Astrocyte of the hippocampus (primary cell): ENCODE measurements at regions not wholly inside any gene's neighbourhood (a gene's known extent, or its start where the extent isn't known, plus 50 kb on each side); places are given as distances from the start of the nearest gene placed in this dataset.

Experiments
- DNase-seq: peaks from one replicate; pipeline ENCODE4 v3.0.0; 2011; ENCODE audit warnings: low read depth, low spot score

DNA sequence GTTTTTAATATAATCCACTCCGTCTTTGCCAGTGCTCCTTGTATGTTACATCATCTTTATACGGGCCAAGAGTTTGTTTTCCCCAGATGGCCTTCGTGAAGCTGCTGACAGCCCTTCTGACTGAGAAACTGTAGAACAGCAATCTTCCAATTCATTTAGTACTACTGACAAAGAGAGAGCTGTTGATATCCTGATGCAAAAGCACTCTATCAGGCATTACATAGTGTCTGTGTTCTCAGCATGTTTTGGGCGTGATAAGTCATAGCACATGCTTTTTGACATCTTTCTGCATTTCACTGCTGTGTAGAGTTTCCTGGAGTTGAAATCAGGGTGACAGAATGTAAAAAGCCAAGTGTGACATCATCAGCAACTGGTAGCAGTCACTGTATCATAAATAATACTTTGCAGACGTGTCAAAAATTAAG, 746.3 kb upstream of the FAM241A start:
- DNase-seq: peak; percentile 12

- peak; percentile 50 for DNase-seq
Measured at GRCh38 chr4:111399623-111400022, 745.6 kb upstream of the FAM241A start.

DNA sequence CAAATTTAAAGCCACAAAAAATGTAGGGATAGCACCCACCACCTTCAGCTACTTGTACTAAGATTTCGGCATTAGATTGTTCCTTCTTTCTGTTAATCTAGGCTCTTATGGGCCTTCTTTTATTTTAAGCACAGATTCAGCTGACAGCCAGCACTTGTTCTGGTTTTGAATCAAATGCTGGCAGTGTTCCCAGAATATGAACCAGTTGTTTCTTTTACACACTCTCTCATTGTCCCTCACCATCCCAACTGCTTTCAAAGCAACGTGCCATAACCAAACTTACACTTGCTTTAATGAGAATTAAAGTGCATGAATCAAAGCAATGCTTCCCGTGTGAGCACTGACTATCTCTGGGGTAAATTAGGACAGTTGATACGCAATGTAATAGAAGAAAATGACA, 744.5 kb upstream of the FAM241A start:
- peak; percentile 77 for DNase-seq

GRCh38 chr4:111404673-111405072, 740.6 kb upstream of the FAM241A start:
- DNase-seq: no peak

DNA sequence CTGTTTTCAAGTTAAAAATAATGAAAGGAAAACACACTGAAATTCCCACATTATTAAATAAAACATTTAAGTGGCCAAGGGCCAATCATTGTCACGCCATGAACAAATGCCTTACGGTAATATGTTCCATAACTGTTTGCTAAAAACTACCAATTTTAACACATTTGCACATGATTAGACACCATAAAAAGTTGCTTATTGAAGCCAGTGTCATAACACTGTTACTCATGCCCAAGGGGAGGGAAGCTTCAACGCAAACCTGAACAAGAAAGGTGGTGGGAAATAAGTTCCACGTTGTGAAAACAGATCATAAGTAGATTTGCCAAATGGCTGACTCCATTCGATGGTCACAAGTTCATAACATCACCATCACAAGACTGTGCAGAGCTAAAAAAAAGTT, 739.3 kb upstream of the FAM241A start:
- no peak for DNase-seq

- no peak for DNase-seq
Measured at GRCh38 chr4:111410571-111410970, 734.7 kb upstream of the FAM241A start.

DNA sequence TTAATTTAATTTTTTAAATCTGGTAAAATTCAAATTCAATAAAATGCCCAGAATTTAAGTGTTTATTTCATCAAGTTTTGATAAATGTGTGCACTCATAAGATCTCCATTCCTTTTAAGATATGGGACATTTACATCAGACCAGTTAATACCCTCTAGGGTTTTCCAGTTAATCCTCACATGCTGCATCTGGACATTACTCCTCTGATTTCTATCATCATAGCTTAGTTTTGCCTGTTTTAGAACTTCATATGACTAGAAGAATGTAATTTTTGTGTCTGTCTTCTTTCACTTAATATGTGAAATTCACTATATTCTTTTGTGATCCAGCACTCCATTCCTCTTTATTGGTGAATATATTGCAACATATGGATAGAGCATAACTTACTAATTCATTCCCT, 727.7 kb upstream of the FAM241A start:
- DNase-seq: no peak

- no peak for DNase-seq
Measured at GRCh38 chr4:111433441-111433840, 711.8 kb upstream of the FAM241A start.

DNA sequence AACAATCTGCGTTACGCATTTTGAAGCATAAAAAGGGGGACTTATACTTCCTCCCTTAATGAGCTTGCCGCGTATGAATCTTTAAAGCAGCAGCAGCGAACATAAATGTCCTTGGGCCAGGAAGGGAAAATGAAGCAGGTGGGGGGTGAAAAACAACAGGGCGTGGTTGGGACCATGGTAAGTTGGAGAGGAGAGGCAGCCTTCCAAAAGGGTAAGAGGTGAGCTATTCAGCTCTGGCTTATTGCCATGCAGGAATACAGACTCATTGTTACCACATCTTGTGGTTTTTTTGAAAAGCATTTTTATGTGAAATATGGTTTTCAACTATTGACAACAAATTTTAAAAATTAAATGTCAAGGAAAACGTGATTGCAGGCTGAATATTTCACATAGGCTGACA, 710.7 kb upstream of the FAM241A start:
- DNase-seq: no peak

DNA sequence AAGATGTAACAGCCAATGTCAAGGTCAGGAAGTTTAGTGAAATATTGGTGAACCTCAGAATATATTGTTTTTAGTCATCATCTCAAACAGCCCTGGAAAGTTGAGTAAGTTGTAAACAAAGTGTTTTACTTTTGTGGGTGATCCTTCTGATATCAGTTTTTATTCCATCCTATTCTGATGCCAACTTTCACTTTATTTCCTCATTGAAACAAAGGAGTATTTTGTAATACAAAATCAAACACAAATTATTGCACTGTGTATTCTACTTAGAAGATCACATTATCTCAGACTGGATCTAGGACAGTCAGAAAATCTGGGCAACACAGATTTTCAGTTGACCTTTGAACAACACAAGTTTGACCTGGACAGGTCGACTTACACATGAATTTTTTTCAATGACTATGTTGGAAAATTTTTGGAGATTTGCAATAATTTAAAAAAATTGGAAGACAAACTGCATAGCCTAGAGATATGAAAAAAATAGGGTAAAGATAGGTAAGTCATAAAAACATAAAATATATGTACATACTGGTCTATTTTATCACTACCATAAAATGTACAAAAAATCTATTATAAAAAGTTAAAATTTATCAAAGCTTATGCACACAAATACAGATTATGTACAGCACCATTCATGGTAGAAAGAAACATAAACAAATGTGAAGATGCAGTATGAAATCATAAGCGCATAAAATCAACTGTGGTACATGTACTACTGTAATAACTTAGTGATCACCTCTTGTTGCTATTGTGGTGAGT, 709.1 kb upstream of the FAM241A start:
- DNase-seq: no peak

DNA sequence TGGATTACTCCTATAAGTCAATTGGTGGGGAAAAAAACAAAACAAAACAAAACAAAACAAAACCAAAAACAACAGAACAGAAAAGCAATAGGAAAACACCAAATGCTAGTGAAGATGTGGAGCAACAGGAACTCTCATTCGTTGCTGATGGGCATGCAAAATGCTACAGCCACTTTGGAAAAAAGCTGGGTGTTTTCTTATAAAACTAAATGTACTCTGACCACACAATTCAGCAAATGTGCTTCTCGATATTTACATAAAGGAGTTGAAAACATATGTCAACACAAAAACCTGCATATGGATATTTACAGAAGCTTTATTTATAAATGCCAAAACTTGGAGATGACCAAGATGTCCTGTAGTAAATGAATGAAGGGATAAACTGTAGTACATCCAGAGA, 703.6 kb upstream of the FAM241A start:
- DNase-seq: no peak

DNA sequence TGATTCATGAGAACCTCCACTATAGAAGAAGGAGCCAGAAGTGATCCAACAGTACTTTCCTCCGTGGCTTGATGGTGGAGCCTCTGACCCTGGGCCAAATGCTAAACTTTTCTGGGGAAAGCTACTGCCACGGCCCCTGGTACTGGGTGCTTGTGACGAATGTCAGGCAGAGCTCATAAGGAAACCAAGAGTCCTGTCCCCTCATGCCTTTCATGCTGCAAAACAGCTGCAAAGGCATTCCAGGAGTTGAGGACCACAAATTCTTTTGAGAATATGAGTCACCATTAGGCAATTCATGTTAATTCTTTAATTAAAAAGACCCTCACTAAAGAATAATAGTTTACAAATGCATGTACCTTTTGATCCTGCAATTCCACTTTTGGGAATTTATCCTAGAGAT, 700.4 kb upstream of the FAM241A start:
- DNase-seq: peak; percentile 10

DNA sequence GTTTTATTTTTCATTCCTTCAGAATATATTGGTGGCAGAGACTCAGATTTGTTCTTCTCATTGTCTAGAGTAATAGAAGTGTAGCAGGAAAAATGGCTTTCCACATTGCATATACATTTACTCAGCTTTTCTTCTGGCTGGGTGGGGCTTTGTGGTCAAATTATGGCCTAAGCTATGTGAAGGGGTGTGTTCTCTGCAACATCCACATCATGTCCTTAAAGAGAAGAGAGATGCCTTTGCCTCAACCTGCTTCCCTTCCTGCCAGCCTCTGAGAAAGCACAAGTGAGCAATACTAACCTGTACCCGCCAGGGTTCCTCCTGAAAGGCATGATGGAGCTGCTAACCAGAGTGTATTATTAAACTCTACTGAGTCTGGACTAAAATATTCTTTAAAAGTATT, 695.6 kb upstream of the FAM241A start:
- no peak for DNase-seq

DNA sequence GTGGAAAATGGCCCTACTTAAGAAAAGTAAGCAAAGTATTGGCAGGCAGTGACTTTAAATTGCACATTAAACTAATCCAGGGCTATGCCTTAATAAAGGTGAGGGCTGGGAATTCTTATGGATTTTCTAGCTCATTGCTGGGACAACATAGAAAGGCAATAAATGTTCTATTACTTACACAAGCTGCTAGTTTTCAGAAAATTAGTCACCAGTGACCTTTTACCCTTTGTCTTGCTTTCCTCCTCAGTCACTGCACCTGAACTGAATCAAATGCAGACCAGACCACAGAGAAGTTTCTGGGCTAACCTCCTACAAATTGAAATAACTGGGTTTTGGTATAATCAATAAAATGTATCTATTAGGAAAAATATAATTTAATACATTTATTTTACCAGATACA, 694.4 kb upstream of the FAM241A start:
- DNase-seq: no peak

- DNase-seq: no peak
Measured at GRCh38 chr4:111453216-111453615, 692.0 kb upstream of the FAM241A start.

- no peak for DNase-seq
Measured at GRCh38 chr4:111454961-111455360, 690.3 kb upstream of the FAM241A start.

DNA sequence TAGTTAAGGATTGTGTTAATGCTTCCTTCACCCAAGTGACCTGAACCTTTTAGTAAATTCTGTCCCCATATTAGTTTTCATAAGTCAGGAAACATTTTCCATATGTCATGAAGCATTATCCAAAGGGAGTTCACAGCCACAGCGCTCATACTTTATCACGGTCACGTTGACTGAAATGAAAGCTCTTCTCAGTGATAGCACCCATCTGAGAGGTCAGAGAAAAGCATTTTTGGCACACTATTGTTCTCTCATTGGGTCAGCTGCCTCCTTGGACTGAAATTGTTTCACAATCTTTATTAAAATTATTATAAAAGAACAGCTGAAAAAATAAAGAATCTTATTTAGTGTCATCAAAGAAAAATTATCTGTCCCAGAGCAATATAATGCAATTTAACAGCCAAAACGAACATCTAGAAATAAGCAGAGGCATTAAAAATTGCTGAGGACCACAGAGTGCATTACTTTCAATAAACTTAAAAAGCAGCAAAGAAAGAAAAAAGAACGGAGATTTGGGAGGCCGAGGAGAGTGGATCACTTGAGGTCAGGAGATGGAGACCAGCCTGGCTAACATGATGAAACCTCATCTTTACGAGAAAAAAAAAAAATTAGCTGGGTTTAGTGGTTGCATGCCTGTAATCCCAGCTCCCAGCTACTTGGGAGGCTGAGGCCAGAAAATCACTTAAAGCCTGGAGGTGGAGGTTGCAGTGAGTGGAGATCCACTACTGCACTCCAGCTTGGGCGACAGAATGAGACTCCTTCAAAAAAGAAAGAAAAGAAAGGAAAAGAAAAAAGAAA, 680.8 kb upstream of the FAM241A start:
- no peak for DNase-seq

GRCh38 chr4:111466811-111467604, 678.2 kb upstream of the FAM241A start:
- peak; percentile 49 for DNase-seq

DNA sequence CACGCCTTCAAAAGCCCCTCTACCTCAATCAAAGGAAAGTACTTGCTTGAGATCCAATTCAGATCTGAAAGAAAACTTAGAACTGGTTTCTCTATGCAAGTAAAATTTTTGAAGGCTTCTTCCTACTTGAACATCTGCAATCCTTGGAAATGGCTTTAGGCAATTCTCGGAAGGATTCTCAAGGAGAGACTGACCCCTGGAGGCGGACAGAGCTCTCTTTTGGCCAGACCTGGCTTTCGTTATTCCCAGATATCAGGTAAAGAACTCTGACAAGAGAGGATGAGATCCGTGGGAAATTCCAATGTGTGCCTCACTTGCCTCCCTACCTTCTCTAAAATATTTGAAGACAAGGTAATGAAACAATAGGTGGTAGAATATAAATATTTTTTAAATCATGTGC, 670.3 kb upstream of the FAM241A start:
- DNase-seq: peak; percentile 66

DNA sequence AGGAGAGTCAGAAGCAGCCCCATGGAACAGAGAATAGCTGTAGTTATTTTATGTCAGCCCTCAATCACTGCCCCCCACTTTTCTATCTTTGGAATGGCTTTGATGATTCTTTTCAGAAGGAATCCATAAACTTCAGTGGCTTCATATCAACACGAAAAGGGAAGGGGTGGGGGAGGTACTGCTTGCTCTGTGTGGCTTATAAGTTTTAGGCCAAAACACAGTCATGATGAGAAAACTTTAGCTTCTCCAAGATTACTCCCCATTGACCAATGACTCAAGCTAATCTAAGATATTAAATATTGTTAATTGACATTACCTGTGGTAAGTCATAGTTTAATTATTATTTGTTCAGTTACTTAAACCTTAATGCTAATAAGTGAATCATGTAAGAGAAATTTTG, 669.6 kb upstream of the FAM241A start:
- DNase-seq: no peak

DNA sequence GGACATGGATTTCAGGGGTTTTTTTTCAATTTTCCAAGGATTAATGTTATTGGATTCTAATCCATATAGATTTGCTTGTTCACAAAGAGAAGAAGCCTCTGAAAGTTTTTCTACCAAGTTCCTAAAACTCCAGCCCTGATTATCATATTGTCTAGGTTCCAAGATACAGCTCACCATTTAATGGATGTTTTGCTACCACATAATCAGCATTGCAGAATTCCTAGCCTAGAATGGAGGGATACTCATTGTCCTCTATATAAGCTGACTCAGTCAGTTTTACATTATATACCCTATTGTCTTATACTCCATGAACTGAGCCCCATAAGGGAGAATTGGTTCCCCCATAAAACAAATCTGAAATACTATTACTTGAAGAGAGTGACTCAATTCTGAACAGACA, 664.7 kb upstream of the FAM241A start:
- DNase-seq: peak; percentile 35
